GM23338 (cell line): ENCODE measurements at regions not wholly inside any gene's neighbourhood (a gene's known extent, or its start where the extent isn't known, plus 50 kb on each side); places are given as distances from the start of the nearest gene placed in this dataset.

Experiments used
- ATAC-seq: fragments of 200-7000 bp; cut with Tn5 transposase; 3 replicates; pipeline ENCODE4 v1.9.1; 2020
- DNase-seq: peaks from one replicate; pipeline ENCODE4 v3.0.0-alpha.2; 2015; ENCODE audit warnings: low spot score
- H2AFZ ChIP-seq: fragments of 200-600 bp; sonication (generic); 2 replicates; pipeline ENCODE4 v1.8.0; 2016; ENCODE audit warnings: antibody characterized with exemption, mild to moderate bottlenecking, moderate library complexity
- H3F3A ChIP-seq: fragments of 200-600 bp; sonication (generic); replicated peaks from 2 replicates; pipeline ENCODE4 v1.8.0; 2017; ENCODE audit warnings: antibody characterized with exemption, mixed run types, low read depth
- H3K27ac ChIP-seq: fragments of 200-600 bp; sonication (generic); 2 replicates; pipeline ENCODE4 v1.6.1; 2016; ENCODE audit warnings: low read depth
- H3K27me3 ChIP-seq: fragments of 200-600 bp; sonication (generic); 2 replicates; pipeline ENCODE4 v1.8.0; 2016; ENCODE audit warnings: mild to moderate bottlenecking, mixed run types, moderate library complexity; ENCODE audit not compliant: insufficient read depth
- H3K36me3 ChIP-seq: fragments of 200-600 bp; sonication (generic); 2 replicates; pipeline ENCODE4 v1.8.0; 2016; ENCODE audit warnings: mild to moderate bottlenecking; ENCODE audit not compliant: insufficient read depth
- H3K4me1 ChIP-seq: fragments of 200-600 bp; sonication (generic); 2 replicates; pipeline ENCODE4 v1.8.0; 2016; ENCODE audit warnings: mild to moderate bottlenecking, moderate library complexity; ENCODE audit not compliant: insufficient read depth
- H3K4me2 ChIP-seq: fragments of 200-600 bp; sonication (generic); 2 replicates; pipeline ENCODE4 v1.7.1; 2017; ENCODE audit warnings: mixed run types
- H3K4me3 ChIP-seq: fragments of 200-600 bp; sonication (generic); 2 replicates; pipeline ENCODE4 v1.6.1; 2016; ENCODE audit warnings: mixed run types
- H3K79me2 ChIP-seq: fragments of 200-600 bp; sonication (generic); replicated peaks from 2 replicates; pipeline ENCODE4 v1.8.0; 2017; ENCODE audit warnings: mild to moderate bottlenecking; ENCODE audit not compliant: insufficient read depth
- H3K9me2 ChIP-seq: fragments of 200-600 bp; sonication (generic); 2 replicates; pipeline ENCODE4 v1.8.0; 2017; ENCODE audit not compliant: insufficient read depth
- H4K20me1 ChIP-seq: fragments of 200-600 bp; sonication (generic); replicated peaks from 2 replicates; pipeline ENCODE4 v1.8.0; 2017; ENCODE audit warnings: mild to moderate bottlenecking; ENCODE audit not compliant: insufficient read depth
- H3K27ac Mint-ChIP-seq: 2 replicates; pipeline ENCODE4 v1.8.0; 2020; ENCODE audit warnings: inconsistent platforms, mild to moderate bottlenecking, moderate library complexity, mixed read lengths
- H3K27me3 Mint-ChIP-seq: 3 replicates; pipeline ENCODE4 v1.8.0; 2022; ENCODE audit warnings: low read depth, mild to moderate bottlenecking, moderate library complexity, mixed read lengths, inconsistent platforms; ENCODE audit not compliant: insufficient read depth, poor library complexity
- H3K36me3 Mint-ChIP-seq: 3 replicates; pipeline ENCODE4 v1.8.0; 2021; ENCODE audit warnings: low read depth, mild to moderate bottlenecking, inconsistent platforms, moderate library complexity, mixed read lengths
- H3K4me1 Mint-ChIP-seq: 3 replicates; pipeline ENCODE4 v1.8.0; 2020; ENCODE audit warnings: mild to moderate bottlenecking, inconsistent platforms, mixed read lengths
- H3K4me3 Mint-ChIP-seq: 3 replicates; pipeline ENCODE4 v1.8.0; 2021; ENCODE audit warnings: moderate library complexity, mild to moderate bottlenecking, inconsistent platforms, mixed read lengths
- H3K9me3 Mint-ChIP-seq: 3 replicates; pipeline ENCODE4 v1.8.0; 2020; ENCODE audit warnings: moderate library complexity, mild to moderate bottlenecking, inconsistent platforms, mixed read lengths
- CREB1 ChIP-seq: fragments of 250-450 bp; sonication (Bioruptor Pico); IDR thresholded peaks from 2 replicates; pipeline ENCODE4 v1.5.0; 2020; ENCODE audit warnings: low read depth, mild to moderate bottlenecking, moderate library complexity
- EZH2 ChIP-seq: fragments of 200-600 bp; sonication (generic); IDR thresholded peaks from one replicate; pipeline ENCODE4 v1.8.0; 2017; ENCODE audit warnings: antibody characterized with exemption, mild to moderate bottlenecking, low read depth; ENCODE audit not compliant: unreplicated experiment
- EZH2phosphoT487 ChIP-seq: fragments of 200-600 bp; sonication (generic); IDR thresholded peaks from one replicate; pipeline ENCODE4 v1.8.1; 2018; ENCODE audit warnings: antibody characterized with exemption; ENCODE audit not compliant: unreplicated experiment
- JUNB ChIP-seq: IDR thresholded peaks from one replicate; pipeline ENCODE4 v1.6.1; 2016; ENCODE audit warnings: antibody characterized with exemption; ENCODE audit not compliant: unreplicated experiment
- NANOG ChIP-seq: IDR thresholded peaks from 2 replicates; pipeline ENCODE4 v1.6.1; 2016; ENCODE audit warnings: antibody characterized with exemption, borderline replicate concordance
- POLR2AphosphoS5 ChIP-seq: IDR thresholded peaks from 2 replicates; pipeline ENCODE4 v1.6.1; 2016; ENCODE audit warnings: antibody characterized with exemption, low read depth
- REST ChIP-seq: IDR thresholded peaks from one replicate; pipeline ENCODE4 v1.6.1; 2018; ENCODE audit warnings: antibody characterized with exemption; ENCODE audit not compliant: unreplicated experiment
- STAT1 ChIP-seq: IDR thresholded peaks from one replicate; pipeline ENCODE4 v1.6.1; 2016; ENCODE audit warnings: antibody characterized with exemption; ENCODE audit not compliant: unreplicated experiment
- ZNF114 ChIP-seq: fragments of 250-450 bp; sonication (Bioruptor Pico); IDR thresholded peaks from 2 replicates; pipeline ENCODE4 v1.5.0; 2020; ENCODE audit warnings: mild to moderate bottlenecking, moderate library complexity
- ZNF331 ChIP-seq: fragments of 250-450 bp; sonication (Bioruptor Pico); IDR thresholded peaks from 2 replicates; pipeline ENCODE4 v1.5.0; 2020; ENCODE audit warnings: low read depth, mild to moderate bottlenecking, moderate library complexity
- ZNF462 ChIP-seq: fragments of 250-450 bp; sonication (Bioruptor Pico); IDR thresholded peaks from 2 replicates; pipeline ENCODE4 v1.5.0; 2020; ENCODE audit warnings: mild to moderate bottlenecking, moderate library complexity
- TF ChIP-seq, protein P1 (sequence below), 2 experiments: fragments of 200-600 bp in 1 of 2; sonication (generic) in 1 of 2; conservative IDR thresholded peaks; 2 replicates each; pipeline versions ENCODE4 v1.5.1 to v1.6.1; 2016 to 2017; ENCODE audit warnings: antibody characterized with exemption in 2 of 2, low read depth in 2 of 2, mild to moderate bottlenecking in 2 of 2, moderate library complexity in 1 of 2
- TF ChIP-seq, protein P2 (sequence below): IDR thresholded peaks from 2 replicates; pipeline ENCODE4 v1.6.1; 2016; ENCODE audit warnings: antibody characterized with exemption

DNA sequence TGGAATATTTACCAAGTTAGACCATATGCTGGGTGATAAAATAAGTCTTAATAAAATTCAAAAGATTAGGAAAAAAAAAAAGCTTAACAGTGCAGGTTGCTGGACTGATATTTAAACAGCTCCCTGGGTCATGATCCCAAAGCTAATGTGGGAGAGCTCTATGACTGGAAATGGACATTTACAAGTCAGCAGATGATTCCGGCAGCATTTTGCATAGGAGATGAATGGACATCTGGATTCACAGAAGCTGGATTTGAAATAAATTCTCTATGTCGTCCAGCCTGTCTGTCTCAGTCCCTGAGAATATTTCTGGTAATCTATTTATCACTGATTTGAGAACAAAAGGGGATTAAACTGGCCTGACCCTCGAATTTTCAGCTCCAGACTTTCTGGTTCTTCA is 52.3 kb upstream of the KLHL25 start:
- H3K27me3 Mint-ChIP-seq: peaks cover 2% of the 10 kb centered on the region
- H3K36me3 Mint-ChIP-seq: no peaks in the 10 kb centered on the region
- TF ChIP-seq EZH2: no peak
- no peak for TF ChIP-seq STAT1
- TF ChIP-seq REST: no peak
- no peak for TF ChIP-seq ZNF114
- TF ChIP-seq ZNF331 (CRISPR knock-in tag): no peak
- no peak for TF ChIP-seq EZH2phosphoT487
- no peak for TF ChIP-seq ZNF462 (CRISPR knock-in tag)
- TF ChIP-seq JUNB: no peak
- TF ChIP-seq, protein P1, sequence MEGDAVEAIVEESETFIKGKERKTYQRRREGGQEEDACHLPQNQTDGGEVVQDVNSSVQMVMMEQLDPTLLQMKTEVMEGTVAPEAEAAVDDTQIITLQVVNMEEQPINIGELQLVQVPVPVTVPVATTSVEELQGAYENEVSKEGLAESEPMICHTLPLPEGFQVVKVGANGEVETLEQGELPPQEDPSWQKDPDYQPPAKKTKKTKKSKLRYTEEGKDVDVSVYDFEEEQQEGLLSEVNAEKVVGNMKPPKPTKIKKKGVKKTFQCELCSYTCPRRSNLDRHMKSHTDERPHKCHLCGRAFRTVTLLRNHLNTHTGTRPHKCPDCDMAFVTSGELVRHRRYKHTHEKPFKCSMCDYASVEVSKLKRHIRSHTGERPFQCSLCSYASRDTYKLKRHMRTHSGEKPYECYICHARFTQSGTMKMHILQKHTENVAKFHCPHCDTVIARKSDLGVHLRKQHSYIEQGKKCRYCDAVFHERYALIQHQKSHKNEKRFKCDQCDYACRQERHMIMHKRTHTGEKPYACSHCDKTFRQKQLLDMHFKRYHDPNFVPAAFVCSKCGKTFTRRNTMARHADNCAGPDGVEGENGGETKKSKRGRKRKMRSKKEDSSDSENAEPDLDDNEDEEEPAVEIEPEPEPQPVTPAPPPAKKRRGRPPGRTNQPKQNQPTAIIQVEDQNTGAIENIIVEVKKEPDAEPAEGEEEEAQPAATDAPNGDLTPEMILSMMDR (conservative IDR thresholded peaks at IDR 0.05; ENCODE audit: low read depth in 2 of 2): no peak
- TF ChIP-seq POLR2AphosphoS5: no peak
- TF ChIP-seq NANOG: no peak
- TF ChIP-seq, protein P2, sequence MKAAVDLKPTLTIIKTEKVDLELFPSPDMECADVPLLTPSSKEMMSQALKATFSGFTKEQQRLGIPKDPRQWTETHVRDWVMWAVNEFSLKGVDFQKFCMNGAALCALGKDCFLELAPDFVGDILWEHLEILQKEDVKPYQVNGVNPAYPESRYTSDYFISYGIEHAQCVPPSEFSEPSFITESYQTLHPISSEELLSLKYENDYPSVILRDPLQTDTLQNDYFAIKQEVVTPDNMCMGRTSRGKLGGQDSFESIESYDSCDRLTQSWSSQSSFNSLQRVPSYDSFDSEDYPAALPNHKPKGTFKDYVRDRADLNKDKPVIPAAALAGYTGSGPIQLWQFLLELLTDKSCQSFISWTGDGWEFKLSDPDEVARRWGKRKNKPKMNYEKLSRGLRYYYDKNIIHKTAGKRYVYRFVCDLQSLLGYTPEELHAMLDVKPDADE: no peak
- no peak for TF ChIP-seq CREB1 (CRISPR knock-in tag)
- Histone ChIP-seq H3K9me2 (no peaks in the 10 kb centered on the region), H3K4me3 (no peak overlapping the region), H3K27me3 (no peaks in the 10 kb centered on the region), H3K27ac (no peak overlapping the region), H3K36me3 (no peaks in the 10 kb centered on the region), H2AFZ (no peak overlapping the region), H3K4me1 (no peaks in the 10 kb centered on the region), H3F3A (no peaks in the 10 kb centered on the region), H3K79me2 (no peaks in the 10 kb centered on the region), H3K4me2 (no peak overlapping the region), H4K20me1 (no peaks in the 10 kb centered on the region; the same call in 1 of the 2 replicates)
- DNase-seq (no peak), ATAC-seq (no peak)
- H3K9me3 Mint-ChIP-seq: no peaks in the 10 kb centered on the region
- H3K27ac Mint-ChIP-seq: no peak overlapping the region
- peaks cover 2% of the 10 kb centered on the region; the same call in 1 of the 3 replicates for H3K4me1 Mint-ChIP-seq
- no peak overlapping the region for H3K4me3 Mint-ChIP-seq
